Bronchial epithelial cell (primary cell): ENCODE measurements at regions not wholly inside any gene's neighbourhood (a gene's known extent, or its start where the extent isn't known, plus 50 kb on each side); places are given as distances from the start of the nearest gene placed in this dataset.

Experiments
- DNase-seq: peaks from one replicate; pipeline ENCODE4 v3.0.0-alpha.2; 2010; ENCODE audit warnings: low read depth
- FAIRE-seq: peaks from 2 replicates; lab custom pipeline; 2011; peaks lifted over from hg19 to GRCh38; lab: Jason Lieb, UNC
- H3K27me3 ChIP-seq: 2 replicates; pipeline ENCODE4 v1.5.1; 2011; ENCODE audit warnings: low read length; ENCODE audit not compliant: control insufficient read depth, insufficient read depth
- H3K36me3 ChIP-seq: 2 replicates; pipeline ENCODE4 v1.5.1; 2011; ENCODE audit warnings: low read length; ENCODE audit not compliant: control insufficient read depth, insufficient read depth
- H3K4me3 ChIP-seq: 2 replicates; pipeline ENCODE4 v1.5.1; 2011; ENCODE audit warnings: mild to moderate bottlenecking, low read depth, low read length, control low read depth
- TF ChIP-seq, protein P1 (sequence below): IDR thresholded peaks from 2 replicates; pipeline ENCODE4 v1.5.1; 2011; ENCODE audit warnings: mild to moderate bottlenecking, moderate library complexity, low read length, control low read depth, inconsistent platforms; ENCODE audit not compliant: insufficient read depth, severe bottlenecking

DNA sequence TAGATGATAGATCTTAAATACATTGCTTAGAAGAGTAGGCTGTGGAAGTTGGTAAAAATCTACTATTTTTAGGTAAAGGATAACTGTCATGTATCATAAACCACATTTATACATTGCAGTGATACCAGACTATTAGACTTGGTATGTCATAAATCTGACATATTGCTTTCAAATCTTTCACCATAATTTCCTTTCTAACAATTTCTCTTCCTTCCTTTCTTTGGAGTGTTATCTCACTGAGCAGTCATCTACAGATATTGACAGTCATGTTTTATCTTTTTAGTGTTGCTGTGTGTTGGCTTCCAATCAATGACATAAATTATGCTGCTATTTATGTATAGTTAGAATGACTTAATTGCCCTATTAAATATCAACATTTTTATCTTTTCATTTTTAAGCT lies 588.7 kb downstream of the TUSC7 start:
- H3K27me3 ChIP-seq, result no peaks in the 10 kb centered on the region
- FAIRE-seq (no peak), DNase-seq (no peak)
- no peaks in the 10 kb centered on the region for H3K36me3 ChIP-seq
- H3K4me3 ChIP-seq, result no peak overlapping the region
- TF ChIP-seq, protein P1, sequence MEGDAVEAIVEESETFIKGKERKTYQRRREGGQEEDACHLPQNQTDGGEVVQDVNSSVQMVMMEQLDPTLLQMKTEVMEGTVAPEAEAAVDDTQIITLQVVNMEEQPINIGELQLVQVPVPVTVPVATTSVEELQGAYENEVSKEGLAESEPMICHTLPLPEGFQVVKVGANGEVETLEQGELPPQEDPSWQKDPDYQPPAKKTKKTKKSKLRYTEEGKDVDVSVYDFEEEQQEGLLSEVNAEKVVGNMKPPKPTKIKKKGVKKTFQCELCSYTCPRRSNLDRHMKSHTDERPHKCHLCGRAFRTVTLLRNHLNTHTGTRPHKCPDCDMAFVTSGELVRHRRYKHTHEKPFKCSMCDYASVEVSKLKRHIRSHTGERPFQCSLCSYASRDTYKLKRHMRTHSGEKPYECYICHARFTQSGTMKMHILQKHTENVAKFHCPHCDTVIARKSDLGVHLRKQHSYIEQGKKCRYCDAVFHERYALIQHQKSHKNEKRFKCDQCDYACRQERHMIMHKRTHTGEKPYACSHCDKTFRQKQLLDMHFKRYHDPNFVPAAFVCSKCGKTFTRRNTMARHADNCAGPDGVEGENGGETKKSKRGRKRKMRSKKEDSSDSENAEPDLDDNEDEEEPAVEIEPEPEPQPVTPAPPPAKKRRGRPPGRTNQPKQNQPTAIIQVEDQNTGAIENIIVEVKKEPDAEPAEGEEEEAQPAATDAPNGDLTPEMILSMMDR, result no peak

DNA sequence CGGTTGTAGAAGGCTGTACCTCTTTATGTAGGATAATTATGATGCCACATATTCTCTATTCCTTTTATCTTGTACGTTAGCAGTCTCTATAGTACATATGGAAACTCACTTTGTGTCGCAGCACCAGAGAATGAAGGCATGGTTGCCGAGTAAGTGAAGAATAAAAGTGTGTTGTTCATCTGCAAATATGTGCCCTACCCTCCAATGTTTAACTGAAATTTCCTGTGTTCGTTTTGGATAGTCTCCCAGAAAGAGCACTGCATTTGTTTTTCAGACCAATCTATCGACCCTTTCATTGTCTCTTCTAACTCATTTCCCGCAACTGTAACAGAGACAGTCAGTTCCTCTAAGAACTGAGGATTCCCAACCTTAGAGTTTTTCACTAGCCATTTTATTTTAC lies 592.8 kb downstream of the TUSC7 start:
- TF ChIP-seq, protein P1, result no peak
- H3K4me3 ChIP-seq, result no peak overlapping the region
- no peaks in the 10 kb centered on the region for H3K27me3 ChIP-seq
- no peaks in the 10 kb centered on the region for H3K36me3 ChIP-seq
- DNase-seq (no peak), FAIRE-seq (no peak)

DNA sequence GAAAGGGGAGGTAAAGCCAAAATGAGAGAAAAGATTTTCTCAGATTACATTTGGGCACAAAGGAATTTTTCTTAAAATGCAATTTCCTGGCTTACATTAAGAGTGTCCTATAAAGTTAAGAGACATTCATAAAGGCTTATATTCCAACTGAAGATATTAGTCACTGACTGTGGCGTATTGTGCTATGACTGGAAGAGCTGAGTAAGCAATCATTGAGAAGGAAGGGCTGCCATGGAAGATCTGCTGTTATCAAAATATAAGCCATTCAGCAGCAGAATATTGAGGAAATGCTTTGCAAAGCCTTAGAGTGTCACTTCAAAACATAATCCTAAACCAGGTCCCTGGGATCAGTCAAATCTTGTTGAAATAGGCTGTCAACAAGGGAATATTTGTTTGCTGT lies 593.9 kb downstream of the TUSC7 start:
- Histone ChIP-seq H3K4me3 (no peak overlapping the region), H3K36me3 (no peaks in the 10 kb centered on the region), H3K27me3 (no peaks in the 10 kb centered on the region)
- FAIRE-seq, result no peak
- TF ChIP-seq, protein P1, result no peak
- DNase-seq, result peak; percentile 22

DNA sequence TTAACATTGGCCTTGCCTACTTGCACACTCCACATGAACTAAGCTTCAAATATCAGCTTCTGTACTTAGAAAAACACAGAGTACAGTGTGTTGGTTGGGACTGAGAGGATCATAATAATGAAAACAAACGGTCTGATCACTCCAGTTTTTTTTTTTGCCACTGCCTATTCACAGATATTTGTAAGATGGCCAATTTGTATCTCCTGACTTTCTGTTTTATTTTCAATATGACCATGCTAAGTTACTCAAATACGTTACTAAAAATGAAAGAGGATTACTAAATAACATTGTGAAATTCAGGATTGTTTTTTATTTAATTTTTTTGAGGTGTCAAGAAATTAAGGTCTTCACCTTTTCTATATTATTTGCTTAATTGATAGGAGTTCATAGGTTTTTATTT lies 595.1 kb downstream of the TUSC7 start:
- no peak for FAIRE-seq
- TF ChIP-seq, protein P1, result no peak
- Histone ChIP-seq H3K36me3 (no peaks in the 10 kb centered on the region), H3K27me3 (no peaks in the 10 kb centered on the region), H3K4me3 (no peak overlapping the region)
- DNase-seq, result no peak

DNA sequence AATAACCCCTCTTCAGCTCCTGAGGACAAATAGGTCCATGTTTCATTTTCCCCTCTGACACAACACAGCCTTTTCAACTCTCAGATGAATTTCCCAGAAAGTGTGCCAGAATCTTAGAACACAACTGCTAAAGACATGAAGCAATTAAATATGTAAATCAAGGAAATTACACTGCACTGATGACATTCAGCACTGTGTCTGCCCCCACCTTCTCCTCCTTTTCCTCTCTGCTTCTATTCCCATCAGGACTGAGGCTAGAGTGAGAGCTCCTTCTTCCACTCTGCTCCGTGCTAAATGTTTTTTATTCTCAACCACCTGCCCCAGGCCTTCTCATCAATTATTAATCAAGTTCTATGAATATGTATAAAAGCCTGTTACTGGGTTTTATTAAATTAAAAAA lies 596.1 kb downstream of the TUSC7 start:
- DNase-seq, result no peak
- no peak for FAIRE-seq
- H3K4me3 ChIP-seq, result no peak overlapping the region
- H3K27me3 ChIP-seq, result no peaks in the 10 kb centered on the region
- H3K36me3 ChIP-seq, result no peaks in the 10 kb centered on the region
- TF ChIP-seq, protein P1, result no peak

DNA sequence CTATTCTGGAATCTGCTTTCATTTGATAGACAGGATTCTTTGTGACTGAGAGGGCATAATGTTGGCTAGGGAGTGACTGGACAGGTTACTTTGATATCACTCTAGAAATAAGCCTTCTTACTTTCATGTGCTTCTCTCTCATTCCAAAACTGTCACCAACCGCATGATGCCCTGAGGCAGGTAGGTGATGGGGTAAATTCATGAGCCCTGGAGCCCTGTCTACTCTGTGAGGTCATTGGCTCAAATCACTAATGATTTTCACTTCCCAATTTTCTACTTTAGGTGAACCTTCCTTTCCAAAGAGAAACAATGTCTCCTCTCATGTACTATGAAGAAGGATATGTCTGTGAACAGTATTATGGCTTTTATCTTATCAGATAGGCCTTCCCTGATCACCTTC lies 596.7 kb downstream of the TUSC7 start:
- no peak for FAIRE-seq

More for the DNA sequence above, 596.7 kb downstream of the TUSC7 start:
- Histone ChIP-seq H3K4me3 (no peak overlapping the region), H3K36me3 (no peaks in the 10 kb centered on the region), H3K27me3 (no peaks in the 10 kb centered on the region)
- DNase-seq, result no peak
- TF ChIP-seq, protein P1, result no peak
